ENCODE measurements at regions not wholly inside any gene's neighbourhood (a gene's known extent, or its start where the extent isn't known, plus 50 kb on each side); places are given as distances from the start of the nearest gene placed in this dataset.
A peak's percentile ranks its signal among the peaks of the same experiment; 100 is the strongest.
"Not testable (repeated sequence)": the region's sequence is repeated elsewhere in the genome, so short reads cannot be mapped to it uniquely, and the experiment has no call there.

GRCh38 chr16:8055761-8056160, 534.5 kb downstream of the TMEM114 start:
- TF ChIP-seq CTCF (conservative IDR thresholded peaks at IDR 0.05): no peak
- TF ChIP-seq ZFX (IDR thresholded peaks at IDR 0.05): no peak
- H3K27ac ChIP-seq: peak overlapping the region; percentile 82

GRCh38 chr16:8053437-8053836, 536.9 kb downstream of the TMEM114 start:
- TF ChIP-seq ZFX (IDR thresholded peaks at IDR 0.05): no peak
- no peak for TF ChIP-seq CTCF (conservative IDR thresholded peaks at IDR 0.05)

GRCh38 chr16:8048433-8048832, 541.9 kb downstream of the TMEM114 start:
- TF ChIP-seq CTCF (conservative IDR thresholded peaks at IDR 0.05) (no peak), ZFX (IDR thresholded peaks at IDR 0.05) (no peak)
- H3K27ac ChIP-seq: no peak overlapping the region

More at GRCh38 chr16:8053437-8053836, 536.9 kb downstream of the TMEM114 start:
- no peak overlapping the region for H3K27ac ChIP-seq

- no peak overlapping the region for H3K27ac ChIP-seq
- TF ChIP-seq CTCF (conservative IDR thresholded peaks at IDR 0.05): no peak
- no peak for TF ChIP-seq ZFX (IDR thresholded peaks at IDR 0.05)
Measured at GRCh38 chr16:8047736-8048135, 542.6 kb downstream of the TMEM114 start.

- no peak for TF ChIP-seq CTCF (conservative IDR thresholded peaks at IDR 0.05)
- H3K27ac ChIP-seq: no peak overlapping the region
Measured at GRCh38 chr16:8044796-8045195, 545.5 kb downstream of the TMEM114 start.

- TF ChIP-seq ZFX (IDR thresholded peaks at IDR 0.05): no peak
- no peak for TF ChIP-seq CTCF (conservative IDR thresholded peaks at IDR 0.05)
- no peak overlapping the region for H3K27ac ChIP-seq
Measured at GRCh38 chr16:8032406-8032805, 557.9 kb downstream of the TMEM114 start.

- H3K27ac ChIP-seq: not testable (repeated sequence)
Measured at GRCh38 chr16:8030004-8030403, 560.3 kb downstream of the TMEM114 start.

GRCh38 chr16:8026450-8026849, 563.9 kb downstream of the TMEM114 start:
- no peak for TF ChIP-seq ZFX (IDR thresholded peaks at IDR 0.05)
- no peak for TF ChIP-seq CTCF (conservative IDR thresholded peaks at IDR 0.05)
- no peak overlapping the region for H3K27ac ChIP-seq

Measured in C4-2B (cell line).